Uterus (tissue), 3 donors: ENCODE measurements at regions not wholly inside any gene's neighbourhood (a gene's known extent, or its start where the extent isn't known, plus 50 kb on each side); places are given as distances from the start of the nearest gene placed in this dataset.

ENCODE experiments used
- DNase-seq, 2 donors: peaks; one replicate each; pipeline ENCODE4 v3.0.0-alpha.2; 2019 to 2020
- H3K27ac ChIP-seq, 2 donors: fragments of 200-600 bp; sonication (generic); 1 replicate in 1 of 2; 2 replicates in 1 of 2; pipeline ENCODE4 v1.5.1; 2016 to 2018
- H3K27me3 ChIP-seq, 2 donors: fragments of 200-600 bp; sonication (generic); one replicate each; pipeline ENCODE4 v1.5.1; 2018 to 2019; ENCODE audit warnings: control low read depth in 1 of 2
- H3K36me3 ChIP-seq, 2 donors: fragments of 200-600 bp; sonication (generic); one replicate each; pipeline ENCODE4 v1.5.1; 2019; ENCODE audit warnings: control low read depth in 1 of 2
- H3K4me1 ChIP-seq, 2 donors: fragments of 200-600 bp; sonication (generic); one replicate each; pipeline ENCODE4 v1.5.1; 2018 to 2019; ENCODE audit warnings: control low read depth in 1 of 2
- H3K4me3 ChIP-seq, 2 donors: fragments of 200-600 bp; sonication (generic); 1 replicate in 1 of 2; 2 replicates in 1 of 2; pipeline ENCODE4 v1.5.1; 2018 to 2019; ENCODE audit warnings: mild to moderate bottlenecking in 1 of 2
- H3K9me3 ChIP-seq, 2 donors: fragments of 200-600 bp; sonication (generic); one replicate each; pipeline ENCODE4 v1.5.1; 2019; ENCODE audit warnings: control low read depth in 1 of 2
- CTCF ChIP-seq, 4 experiments: fragments of 200-600 bp in 2 of 4; fragments of 450-650 bp in 2 of 4; sonication (generic) in 2 of 4; IDR thresholded peaks; one replicate each; pipeline ENCODE4 v1.5.1; 2016 to 2019; ENCODE audit warnings: antibody characterized with exemption in 4 of 4, mild to moderate bottlenecking in 2 of 4, moderate library complexity in 1 of 4
- POLR2A ChIP-seq, 2 donors: fragments of 450-650 bp; IDR thresholded peaks; one replicate each; pipeline ENCODE4 v1.6.1; 2016; ENCODE audit warnings: antibody characterized with exemption in 2 of 2, mild to moderate bottlenecking in 1 of 2, moderate library complexity in 1 of 2
- intact Hi-C: fragments of 100-400 bp; cut with DNase I; formaldehyde crosslinking; loops from one replicate; pipeline ENCODE4 v1.15.1; 2023; ENCODE audit warnings: low total_unique reads
- donor health status: DM: yes; HTN: yes; CAD: no.

- H3K9me3 ChIP-seq = no peaks in the 10 kb centered on the region
- H3K4me1 ChIP-seq = no peaks in the 10 kb centered on the region
- no peak for DNase-seq
- H3K4me3 ChIP-seq = no peak overlapping the region
- TF ChIP-seq POLR2A (IDR thresholded peaks at IDR 0.05) (no peak), CTCF (IDR thresholded peaks at IDR 0.05) (no peak)
- H3K27me3 ChIP-seq = no peaks in the 10 kb centered on the region
- no peak overlapping the region for H3K27ac ChIP-seq
- no peaks in the 10 kb centered on the region for H3K36me3 ChIP-seq
- intact Hi-C loops = no loop called here
These were observed 893.4 kb upstream of the MIR17HG start for GRCh38 chr13:90454002-90454636.

- Histone ChIP-seq H3K36me3 (no peaks in the 10 kb centered on the region), H3K4me3 (no peak overlapping the region), H3K9me3 (no peaks in the 10 kb centered on the region), H3K4me1 (no peaks in the 10 kb centered on the region), H3K27me3 (no peaks in the 10 kb centered on the region), H3K27ac (no peak overlapping the region)
- intact Hi-C loops = no loop called here
- no peak for DNase-seq
- TF ChIP-seq CTCF (IDR thresholded peaks at IDR 0.05) (no peak), POLR2A (IDR thresholded peaks at IDR 0.05) (no peak)
These were observed 892.4 kb upstream of the MIR17HG start for GRCh38 chr13:90455067-90455466.

- Histone ChIP-seq H3K36me3 (no peaks in the 10 kb centered on the region), H3K27me3 (no peaks in the 10 kb centered on the region), H3K4me1 (no peaks in the 10 kb centered on the region), H3K4me3 (no peak overlapping the region), H3K9me3 (no peaks in the 10 kb centered on the region), H3K27ac (no peak overlapping the region)
- intact Hi-C loops = no loop called here
- DNase-seq = no peak
- no peak for TF ChIP-seq CTCF (IDR thresholded peaks at IDR 0.05)
- no peak for TF ChIP-seq POLR2A (IDR thresholded peaks at IDR 0.05)
These were observed 891.7 kb upstream of the MIR17HG start for GRCh38 chr13:90455823-90456222.

GRCh38 chr13:90461398-90461797 lies 886.1 kb upstream of the MIR17HG start:
- Histone ChIP-seq H3K27ac (no peak overlapping the region), H3K9me3 (no peaks in the 10 kb centered on the region), H3K4me3 (no peak overlapping the region), H3K4me1 (no peaks in the 10 kb centered on the region), H3K27me3 (no peaks in the 10 kb centered on the region), H3K36me3 (no peaks in the 10 kb centered on the region)
- DNase-seq = no peak
- intact Hi-C loops = no loop called here
- TF ChIP-seq POLR2A (IDR thresholded peaks at IDR 0.05) (no peak), CTCF (IDR thresholded peaks at IDR 0.05) (no peak)

GRCh38 chr13:90477216-90477615 lies 870.3 kb upstream of the MIR17HG start:
- no peak for TF ChIP-seq POLR2A (IDR thresholded peaks at IDR 0.05)
- Histone ChIP-seq H3K27me3 (no peaks in the 10 kb centered on the region), H3K4me3 (no peak overlapping the region), H3K27ac (no peak overlapping the region), H3K4me1 (peaks cover 0 to 5% of the 10 kb centered on the region in 2 donors), H3K36me3 (no peaks in the 10 kb centered on the region), H3K9me3 (no peaks in the 10 kb centered on the region)
- intact Hi-C loops = no loop called here
- no peak for DNase-seq

GRCh38 chr13:90483906-90484305 lies 863.6 kb upstream of the MIR17HG start:
- TF ChIP-seq POLR2A (IDR thresholded peaks at IDR 0.05) (no peak), CTCF (IDR thresholded peaks at IDR 0.05) (no peak)

More at GRCh38 chr13:90483906-90484305, 863.6 kb upstream of the MIR17HG start:
- Histone ChIP-seq H3K27me3 (no peaks in the 10 kb centered on the region), H3K4me1 (no peaks in the 10 kb centered on the region), H3K4me3 (no peak overlapping the region), H3K27ac (no peak overlapping the region), H3K36me3 (no peaks in the 10 kb centered on the region), H3K9me3 (no peaks in the 10 kb centered on the region)
- intact Hi-C loops = no loop called here
- DNase-seq = no peak
